NCI-H1694 (cell line): ENCODE measurements at regions not wholly inside any gene's neighbourhood (a gene's known extent, or its start where the extent isn't known, plus 50 kb on each side); places are given as distances from the start of the nearest gene placed in this dataset.

Experiments
- DNase-seq: peaks from one replicate; lab custom pipeline; 2025; lab: John Stamatoyannopoulos, UW

DNA sequence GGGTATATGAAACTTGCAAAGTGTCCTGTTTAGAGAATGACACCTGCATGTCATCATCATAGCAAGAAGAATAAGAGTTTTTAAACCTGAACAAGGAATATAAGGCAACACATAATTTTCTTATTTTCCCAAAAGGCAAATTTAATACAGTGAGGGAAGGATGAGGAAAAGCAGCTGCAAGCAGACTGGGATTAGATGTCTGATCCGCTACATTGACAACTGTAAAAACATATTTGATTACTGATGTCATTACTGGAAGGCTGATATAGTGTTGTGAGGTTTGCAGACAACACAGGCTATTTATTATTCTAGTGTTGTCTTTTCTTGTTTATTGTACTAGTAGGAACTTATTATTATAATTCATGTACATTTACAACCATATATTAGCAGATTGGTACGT lies 528.7 kb downstream of the ZIC1 start:
- DNase-seq: no peak

DNA sequence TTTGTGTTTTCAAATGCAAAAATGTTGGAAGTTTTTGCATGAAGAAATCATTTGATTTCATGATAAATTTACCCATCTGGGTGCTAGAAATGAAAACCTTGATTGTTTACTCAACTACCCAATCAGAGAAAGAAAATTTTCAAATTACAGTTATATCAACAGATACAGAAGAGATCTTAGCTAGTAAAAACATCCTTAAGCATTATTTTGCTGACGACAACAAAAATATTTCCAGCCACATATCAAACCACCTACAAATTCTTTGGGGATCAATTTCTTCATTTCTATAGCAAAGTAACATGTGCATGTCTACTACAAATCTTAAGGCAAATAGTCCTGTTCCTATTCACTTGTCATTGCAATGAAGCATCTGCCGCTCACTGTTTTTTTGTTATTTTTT lies 530.3 kb downstream of the ZIC1 start:
- DNase-seq: no peak

DNA sequence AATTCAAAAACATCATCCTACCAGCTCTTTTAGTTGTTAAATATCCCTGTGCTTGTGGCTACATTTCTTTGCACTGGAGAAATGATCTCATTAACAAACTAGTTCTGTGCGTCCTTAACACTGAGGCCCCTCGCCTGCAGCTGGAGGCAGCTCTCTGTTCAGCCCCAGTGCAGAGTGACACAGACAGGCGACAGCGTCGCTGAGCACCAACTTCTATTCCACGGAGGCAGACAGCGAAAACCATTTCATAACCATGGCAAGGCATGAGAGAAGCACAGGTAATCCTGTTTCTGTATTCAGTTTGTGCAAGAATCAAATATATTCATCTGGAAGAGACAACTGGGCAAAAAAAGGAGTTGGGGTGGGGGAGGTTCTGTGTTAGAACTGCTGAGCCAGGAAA lies 530.7 kb downstream of the ZIC1 start:
- no peak for DNase-seq

DNA sequence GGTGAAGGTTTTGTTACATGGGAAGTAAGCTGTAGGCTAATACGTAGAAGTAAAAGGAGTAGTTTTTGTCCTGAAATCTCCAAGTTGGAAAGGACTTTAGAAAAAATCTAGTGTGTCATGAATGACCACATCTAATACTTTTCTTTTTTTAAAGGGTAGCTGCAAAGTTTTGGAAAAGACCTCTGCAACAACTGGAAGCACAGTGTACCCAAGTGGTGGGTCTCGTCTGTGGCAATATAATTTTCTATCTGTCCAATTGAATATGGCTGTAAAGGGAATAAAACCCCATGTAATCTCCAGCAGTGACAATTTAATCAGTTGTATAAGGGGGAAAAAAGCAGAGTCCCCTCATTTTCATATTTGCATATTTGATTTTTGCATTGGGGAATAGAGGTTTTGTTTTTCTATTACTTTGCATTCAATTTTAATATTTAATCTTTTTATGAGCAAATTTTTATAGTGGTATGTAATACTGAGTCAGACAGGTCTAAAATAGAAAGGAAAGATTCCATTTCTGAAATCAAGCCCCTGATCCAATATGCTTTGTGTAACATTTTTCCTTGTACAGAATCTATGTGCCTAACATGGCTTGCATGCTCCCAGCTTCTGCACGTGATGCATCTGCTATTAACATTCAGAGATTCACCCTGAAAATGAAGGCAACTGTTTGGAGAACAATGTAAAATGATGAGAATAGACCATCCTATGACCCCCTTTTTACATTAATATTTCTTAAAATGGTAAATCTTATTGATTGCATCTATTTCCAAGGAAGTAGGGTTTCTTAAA lies 531.4 kb downstream of the ZIC1 start:
- no peak for DNase-seq

DNA sequence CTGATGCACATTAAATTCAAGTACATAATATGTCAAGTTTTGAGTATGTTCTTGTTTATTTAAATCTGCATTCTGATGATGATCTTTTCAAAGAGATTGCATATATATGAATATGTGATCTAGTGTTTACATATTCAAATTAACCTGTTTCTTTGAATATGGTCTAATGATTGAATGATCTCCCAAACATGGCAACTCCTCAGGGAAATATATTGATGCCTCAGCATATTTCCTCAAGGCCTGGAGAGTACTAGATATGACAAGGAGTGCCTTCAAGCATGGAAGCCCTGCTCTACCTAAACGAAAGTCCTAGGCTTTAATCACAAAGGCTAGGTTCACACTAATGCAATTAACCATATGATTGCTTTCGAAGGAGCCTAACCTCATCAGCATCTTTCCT lies 532.8 kb downstream of the ZIC1 start:
- no peak for DNase-seq

DNA sequence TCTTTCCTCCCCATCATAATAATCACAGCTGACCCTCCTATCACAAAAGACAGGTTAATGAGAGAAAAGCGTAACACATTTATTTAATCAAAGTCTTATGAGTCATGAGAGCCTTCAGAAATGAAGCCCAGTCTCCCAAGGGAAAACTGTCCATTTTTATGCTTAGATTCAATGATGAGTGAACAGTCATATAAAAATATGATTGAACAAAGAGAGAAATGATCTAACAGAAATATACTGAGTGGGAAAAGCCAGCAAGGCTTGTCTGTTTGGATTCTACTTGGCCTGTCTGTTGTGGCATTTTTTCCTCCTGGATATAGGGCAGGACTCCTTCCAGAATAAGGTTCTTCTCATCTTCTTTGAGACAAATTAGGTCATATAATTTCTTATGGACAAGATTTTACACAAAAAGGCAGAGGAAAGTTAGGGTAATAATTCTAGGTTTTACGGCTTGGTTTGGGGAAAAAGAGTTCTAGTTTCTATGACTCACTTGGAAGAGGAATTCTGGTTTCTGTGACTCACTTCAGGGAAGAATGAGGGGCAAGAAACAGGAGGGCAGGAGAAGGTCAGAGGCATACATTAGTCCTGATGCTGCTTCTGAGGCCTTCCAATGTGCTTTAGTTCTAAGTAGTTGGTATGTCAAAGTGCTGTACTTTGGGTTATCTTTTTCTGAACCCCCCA lies 534.2 kb downstream of the ZIC1 start:
- DNase-seq: no peak

DNA sequence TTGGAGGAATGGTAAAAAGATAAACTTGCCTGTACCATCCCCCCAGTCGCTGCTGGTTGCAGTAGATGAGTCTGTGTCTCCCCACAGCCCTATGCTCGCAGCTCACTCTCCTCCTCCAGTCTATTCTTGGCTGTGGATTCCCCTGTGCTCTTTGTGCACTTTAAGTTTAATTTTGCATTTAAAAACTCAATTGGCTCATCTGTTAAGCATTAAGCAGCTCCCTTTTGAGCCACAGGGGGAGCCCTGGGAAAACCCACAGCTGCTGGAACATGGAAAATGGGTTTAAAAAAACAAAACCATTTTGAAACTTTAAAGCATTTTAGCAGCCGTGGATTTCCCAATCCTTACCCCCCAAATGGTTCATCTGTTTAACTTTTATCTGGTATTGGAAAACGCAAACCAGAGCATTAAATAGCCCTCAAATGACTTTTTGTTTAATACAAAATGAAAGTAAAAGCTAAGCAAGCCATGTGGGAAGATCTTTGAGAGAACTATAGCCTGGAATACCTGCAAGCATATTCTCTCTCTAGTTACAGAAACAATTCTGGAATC lies 536.9 kb downstream of the ZIC1 start:
- no peak for DNase-seq

DNA sequence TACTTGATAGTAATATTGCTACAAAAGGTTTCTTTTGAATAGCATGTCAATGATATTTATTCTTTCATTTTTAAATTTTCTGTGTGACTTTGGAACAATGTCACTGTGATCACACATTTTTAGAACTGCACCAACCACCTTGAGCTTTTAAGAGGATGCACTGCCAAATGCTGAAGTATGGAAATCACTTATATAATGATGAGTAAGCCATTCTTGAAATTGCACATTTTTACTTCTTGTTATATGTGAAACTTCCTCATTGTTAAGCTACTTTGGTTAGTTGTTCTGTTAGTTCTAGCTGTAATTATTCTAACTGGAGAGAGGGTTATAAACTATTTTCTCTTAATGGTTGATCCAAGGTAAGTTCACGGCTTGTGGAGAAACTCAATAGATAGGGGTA lies 547.5 kb downstream of the ZIC1 start:
- DNase-seq: no peak

DNA sequence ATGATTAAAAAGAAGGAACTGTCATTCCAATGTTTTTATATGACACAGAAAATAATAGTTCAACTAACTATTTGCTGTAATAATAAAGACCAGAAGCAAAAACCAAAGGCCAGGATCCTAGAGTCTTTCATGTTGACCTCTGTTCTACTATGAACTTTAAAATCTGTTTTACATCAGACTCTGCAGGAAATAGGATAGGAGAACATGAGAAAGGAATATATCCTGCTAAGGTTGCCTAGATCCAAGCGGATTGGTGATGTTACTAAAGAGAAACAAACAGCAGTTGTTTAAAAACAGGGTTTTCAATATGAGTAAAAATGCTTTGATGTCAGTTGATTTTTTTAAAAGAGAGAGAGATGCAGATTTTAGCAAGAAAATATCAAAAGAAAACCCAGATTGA lies 549.6 kb downstream of the ZIC1 start:
- DNase-seq: no peak

DNA sequence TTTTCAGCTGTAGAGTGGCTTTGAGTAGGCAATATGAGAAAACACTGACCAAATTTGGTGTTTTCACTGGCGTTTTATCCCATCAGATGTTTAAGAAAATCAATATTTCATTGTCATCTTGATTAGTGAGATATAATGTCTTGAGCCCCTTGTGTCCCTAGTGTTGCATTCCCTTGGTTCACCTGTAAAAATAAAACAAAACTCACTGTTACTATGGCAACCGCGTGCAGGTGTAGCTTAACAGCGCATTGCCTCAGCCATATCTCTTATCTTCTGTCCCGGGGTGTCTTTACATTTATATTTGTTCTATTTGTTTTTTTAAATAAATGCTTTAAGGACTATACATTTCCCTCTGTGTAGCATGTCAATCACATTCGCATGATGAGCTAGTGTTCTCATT lies 551.6 kb downstream of the ZIC1 start:
- no peak for DNase-seq

DNA sequence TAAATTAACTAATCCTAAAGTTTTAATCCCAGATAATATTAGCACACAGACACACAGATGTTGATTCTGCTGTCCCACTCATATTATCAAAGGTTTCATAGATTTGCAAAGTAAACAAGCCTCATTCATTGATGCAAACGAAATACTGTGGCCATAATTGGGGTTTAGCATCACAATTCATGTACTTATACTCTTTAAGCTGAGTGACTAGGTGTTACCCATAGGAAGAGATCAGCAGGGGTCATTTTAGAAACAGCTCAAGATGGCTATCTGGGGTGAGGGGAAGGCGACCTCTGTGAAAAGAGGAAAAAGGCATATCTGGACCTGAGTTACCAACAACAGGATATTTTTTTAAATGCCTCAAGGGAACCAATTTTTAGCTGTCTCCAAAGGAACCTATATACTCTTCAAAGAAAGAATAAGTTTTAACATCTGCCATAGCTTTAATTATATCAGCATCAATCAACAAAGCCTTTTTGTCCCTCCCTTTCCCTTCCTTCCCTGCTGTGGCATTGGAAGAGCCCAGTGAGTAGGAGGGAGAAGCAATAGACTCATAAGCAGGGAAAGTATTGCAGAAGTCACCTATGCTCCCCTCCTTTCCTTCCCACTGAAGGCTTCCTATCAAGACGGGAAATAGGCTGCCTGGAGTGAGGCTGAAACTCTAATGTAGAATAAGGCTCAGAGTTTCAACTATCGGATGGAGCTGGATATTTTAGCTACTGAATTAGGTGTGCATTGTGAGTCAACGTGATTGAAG lies 553.4 kb downstream of the ZIC1 start:
- no peak for DNase-seq

DNA sequence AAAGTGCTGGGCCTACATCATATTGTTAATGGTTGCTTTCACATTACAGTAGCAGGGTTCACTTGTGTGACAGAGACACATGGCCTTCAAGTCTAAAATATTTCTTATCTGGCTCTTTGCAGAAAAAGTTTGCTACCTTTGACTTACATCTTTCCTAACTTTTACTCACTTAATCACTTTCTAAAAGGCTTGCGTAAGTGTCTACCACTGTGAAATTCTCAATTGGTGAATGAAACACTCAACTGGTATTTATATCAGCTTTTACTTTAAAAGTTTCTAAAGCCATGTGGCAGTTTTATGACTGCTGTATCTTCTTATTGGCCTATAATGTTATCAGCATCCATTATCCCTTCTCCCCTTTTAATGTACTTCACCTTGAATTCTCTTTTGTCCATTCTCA lies 554.5 kb downstream of the ZIC1 start:
- no peak for DNase-seq

DNA sequence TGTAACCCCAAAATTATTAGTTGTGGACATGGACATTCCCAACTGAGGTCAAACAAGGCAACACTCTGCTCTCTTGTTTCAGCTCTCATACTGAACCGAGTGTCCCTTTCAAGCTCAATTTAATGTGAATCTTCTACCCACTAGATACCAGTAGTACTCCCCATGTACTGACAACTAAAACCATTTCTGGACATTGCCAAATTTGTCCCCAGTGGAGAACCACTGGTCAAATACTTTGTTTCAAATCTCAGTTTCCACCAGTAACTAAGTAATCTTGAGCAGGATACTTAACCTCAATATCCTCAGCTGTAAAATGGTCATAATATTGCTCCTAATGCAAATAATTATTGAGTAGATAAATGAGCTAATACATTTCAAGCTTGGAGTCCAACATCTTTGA lies 566.0 kb downstream of the ZIC1 start:
- no peak for DNase-seq

DNA sequence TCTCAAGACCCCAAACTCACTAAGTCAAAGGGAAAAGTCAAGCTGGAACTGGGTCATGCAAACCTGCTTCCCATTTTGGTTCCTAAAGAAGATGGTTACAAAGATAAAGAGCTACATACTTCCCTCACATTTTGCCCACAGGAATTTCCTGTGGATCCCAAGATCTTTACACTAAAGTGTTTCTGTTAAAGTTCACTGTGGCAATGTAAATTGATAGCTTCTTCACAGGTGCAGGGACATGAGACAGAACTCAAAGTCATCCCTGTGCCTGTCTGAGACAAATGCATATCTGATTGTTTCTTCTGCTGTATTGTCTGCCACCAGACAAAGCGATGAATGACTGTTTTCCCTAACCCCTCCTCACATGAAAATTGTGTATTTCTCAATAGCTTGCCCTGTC lies 567.8 kb downstream of the ZIC1 start:
- no peak for DNase-seq

DNA sequence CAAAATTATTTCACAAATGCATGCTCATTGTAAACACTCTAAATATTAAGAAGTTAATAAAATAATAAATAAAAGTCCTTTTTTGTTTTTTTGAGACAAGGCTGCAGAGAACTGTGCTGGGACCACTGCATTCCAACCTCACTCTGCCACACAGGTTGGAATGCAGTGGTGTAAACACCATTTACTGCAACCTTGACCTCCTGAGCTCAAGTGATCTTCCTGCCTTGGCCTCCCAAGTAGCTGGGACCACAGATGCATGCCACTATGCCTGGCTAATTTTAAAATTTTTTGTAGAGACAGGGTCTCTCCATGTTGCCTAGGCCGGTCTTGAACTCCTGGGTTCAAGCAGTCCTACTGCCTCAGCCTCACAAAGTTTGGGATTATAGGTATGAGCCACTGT lies 578.4 kb downstream of the ZIC1 start:
- DNase-seq: no peak

DNA sequence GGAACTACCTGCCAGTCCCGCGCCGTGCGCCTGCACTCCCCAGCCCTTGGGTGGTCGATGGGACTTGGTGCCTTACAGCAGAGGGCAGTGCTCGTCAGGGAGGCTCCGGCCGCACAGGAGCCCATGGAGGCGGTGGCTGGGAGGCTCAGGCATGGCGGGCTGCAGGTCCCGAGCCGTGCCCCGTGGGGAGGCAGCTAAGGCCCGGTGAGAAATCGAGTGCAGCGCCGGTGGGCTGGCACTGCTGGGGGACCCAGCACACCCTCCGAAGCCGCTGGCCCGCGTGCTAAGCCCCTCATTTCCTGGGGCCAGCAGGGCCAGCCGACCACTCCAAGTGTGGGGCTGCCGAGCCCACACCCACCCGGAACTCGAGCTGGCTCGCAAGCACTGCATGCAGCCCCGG lies 580.2 kb downstream of the ZIC1 start:
- no peak for DNase-seq

DNA sequence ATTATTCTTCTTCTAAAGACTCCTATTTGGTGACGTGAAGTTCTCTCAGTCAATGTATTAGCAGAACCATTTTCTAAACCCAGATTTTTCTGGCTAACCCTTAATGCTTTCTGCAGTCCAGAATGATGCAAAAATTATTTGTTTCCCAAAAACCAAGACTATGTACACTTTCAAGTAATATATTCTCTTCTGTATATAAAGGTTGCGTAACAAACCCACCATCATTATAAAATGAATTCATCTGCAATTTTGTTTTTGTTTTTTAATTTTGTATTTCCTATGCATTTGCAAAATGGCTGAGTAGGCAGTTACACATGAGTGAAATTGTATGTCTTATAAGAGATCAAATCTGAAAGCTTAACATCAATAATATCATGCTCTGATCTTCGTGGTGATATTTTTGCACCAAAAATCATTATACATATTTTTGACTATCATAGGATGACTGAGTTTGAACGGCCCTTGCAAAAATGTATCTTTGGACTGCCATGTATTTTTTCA lies 593.6 kb downstream of the ZIC1 start:
- no peak for DNase-seq

DNA sequence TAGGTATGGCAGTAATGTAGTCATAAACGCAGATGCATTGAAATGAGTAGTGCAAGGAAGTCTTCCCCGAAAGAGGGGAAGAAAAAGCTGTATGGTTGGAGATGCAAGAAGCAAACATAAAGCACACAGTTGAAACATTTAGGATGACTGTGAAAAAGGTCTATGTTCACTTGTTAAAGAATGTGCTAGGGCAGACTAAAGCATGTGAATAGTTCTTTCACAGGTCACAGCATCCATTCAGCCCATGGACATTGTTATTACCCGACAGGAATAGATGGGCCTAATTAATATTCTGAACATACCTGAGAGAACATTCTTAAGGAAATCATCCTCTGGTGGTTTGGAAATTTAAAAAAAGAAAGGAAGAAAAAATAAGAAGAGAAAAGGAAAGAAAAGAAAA lies 595.2 kb downstream of the ZIC1 start:
- DNase-seq: no peak

DNA sequence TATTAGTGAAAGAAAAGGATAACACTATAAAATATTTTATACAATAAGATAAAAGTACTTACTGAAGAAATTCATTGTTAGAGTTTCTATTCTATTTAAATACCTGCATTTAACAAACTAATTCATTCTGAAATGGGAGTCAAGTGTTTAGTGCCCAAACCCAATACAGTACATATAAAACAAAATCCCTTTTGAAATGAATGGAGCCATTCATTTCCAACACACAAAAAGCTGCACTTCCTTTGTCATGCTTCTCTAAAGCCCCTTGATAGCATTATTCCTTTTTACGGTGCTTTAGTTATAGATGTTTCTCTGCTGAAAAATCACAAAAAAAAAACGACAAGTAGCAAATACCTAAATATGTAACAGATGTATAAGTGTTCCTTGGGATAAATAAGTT lies 596.3 kb downstream of the ZIC1 start:
- no peak for DNase-seq

DNA sequence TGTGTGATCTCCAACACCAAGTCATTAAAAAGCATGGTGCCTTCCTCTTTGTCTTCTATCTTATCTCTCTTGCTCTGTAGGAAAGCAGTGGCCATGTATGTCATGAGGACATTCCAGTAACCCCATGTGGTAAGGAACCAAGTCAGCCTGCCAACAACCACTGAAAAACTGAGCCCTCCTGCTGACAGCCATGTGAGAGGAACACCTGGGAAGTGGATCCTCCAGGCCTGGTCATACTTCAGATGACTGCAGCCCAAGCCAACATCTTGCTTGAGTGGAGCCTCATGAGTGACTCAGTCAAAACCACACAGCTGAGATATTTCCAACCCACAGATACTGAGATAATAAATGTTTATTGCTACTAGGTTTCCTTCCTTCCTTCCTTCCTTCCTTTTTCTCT lies 597.3 kb downstream of the ZIC1 start:
- DNase-seq: no peak

DNA sequence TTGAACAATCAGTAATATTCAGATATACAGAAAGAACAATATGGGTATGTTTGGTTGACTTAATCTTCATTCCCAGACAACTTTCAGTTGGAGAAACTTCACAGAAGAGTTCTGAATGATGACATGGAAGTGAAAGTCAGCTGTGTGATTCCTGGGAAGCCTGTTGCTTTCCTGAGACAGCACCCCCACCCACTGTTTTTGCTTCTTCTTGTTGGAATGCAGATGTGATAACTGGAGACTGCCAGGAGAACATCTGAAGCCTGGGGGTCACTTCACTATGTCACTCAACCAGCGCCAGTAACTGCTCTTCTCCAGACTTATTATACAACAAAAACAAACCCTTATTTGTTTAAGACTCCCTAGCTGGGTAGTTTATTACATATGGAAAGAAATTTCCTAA lies 599.4 kb downstream of the ZIC1 start:
- DNase-seq: no peak

DNA sequence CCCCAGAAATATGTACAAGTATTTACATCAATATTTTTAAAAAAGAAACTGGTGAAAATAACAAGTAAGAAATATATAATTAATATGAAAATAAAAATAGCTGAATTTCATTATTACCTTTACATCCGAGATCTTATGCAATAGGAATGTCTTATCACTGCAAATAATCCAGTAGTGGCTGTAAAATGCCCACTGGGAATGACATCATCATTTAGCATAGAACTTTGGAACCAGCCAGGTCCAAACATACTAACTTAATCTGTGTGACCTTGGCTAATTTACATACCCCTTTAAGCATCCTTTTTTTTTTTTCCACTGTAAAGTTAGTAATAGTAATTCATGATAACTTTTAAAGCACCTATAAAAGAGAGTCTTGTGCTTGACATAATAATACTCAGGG lies 611.7 kb downstream of the ZIC1 start:
- no peak for DNase-seq

DNA sequence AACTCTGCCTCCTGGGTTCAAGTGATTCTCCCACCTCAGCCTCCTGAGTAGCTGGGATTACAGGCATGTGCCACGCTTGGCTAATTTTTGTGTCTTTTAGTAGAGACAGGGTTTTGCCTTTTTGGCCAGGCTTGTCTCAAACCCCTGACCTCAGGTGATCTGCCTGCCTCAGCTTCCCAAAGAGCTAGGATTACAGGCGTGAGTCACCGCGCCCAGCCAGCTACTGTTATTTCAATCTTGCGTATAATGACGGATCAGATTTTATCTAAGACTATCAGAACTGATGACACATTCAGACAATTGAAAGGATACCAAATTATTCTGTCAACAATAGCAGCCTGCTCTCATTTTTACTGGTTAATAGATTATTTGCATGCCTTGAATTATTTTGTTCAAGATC lies 612.2 kb downstream of the ZIC1 start:
- no peak for DNase-seq
